HepG2 (cell line): ENCODE measurements at regions not wholly inside any gene's neighbourhood (a gene's known extent, or its start where the extent isn't known, plus 50 kb on each side); places are given as distances from the start of the nearest gene placed in this dataset.

Experiments
- CREM ChIP-seq, 2 experiments: sonication (generic) in 1 of 2; formaldehyde crosslinking in 1 of 2; IDR thresholded peaks; 2 replicates each; pipeline versions ENCODE4 v1.4.0 to v1.6.1; 2016 to 2020; ENCODE audit warnings: antibody characterized with exemption in 1 of 2, mild to moderate bottlenecking in 1 of 2, missing genetic modification reagents in 1 of 2
- FOXJ3 ChIP-seq: sonication (generic); formaldehyde crosslinking; IDR thresholded peaks from 2 replicates; pipeline ENCODE4 v1.4.0; 2020; ENCODE audit warnings: missing genetic modification reagents, mild to moderate bottlenecking, borderline replicate concordance
- JUNB ChIP-seq: sonication (generic); formaldehyde crosslinking; IDR thresholded peaks from 2 replicates; pipeline ENCODE4 v1.8.0; 2022; ENCODE audit warnings: missing genetic modification reagents, mild to moderate bottlenecking, borderline replicate concordance
- MTA1 ChIP-seq: sonication (generic); formaldehyde crosslinking; IDR thresholded peaks from 2 replicates; pipeline ENCODE4 v1.4.0; 2020; ENCODE audit warnings: missing genetic modification reagents, mild to moderate bottlenecking, borderline replicate concordance
- POLR2AphosphoS2 ChIP-seq: IDR thresholded peaks from 2 replicates; pipeline ENCODE4 v1.6.1; 2011; ENCODE audit warnings: low read depth, low read length, improper control_type of control experiment
- SP4 ChIP-seq: sonication (generic); formaldehyde crosslinking; IDR thresholded peaks from 2 replicates; pipeline ENCODE4 v1.8.1; 2023; ENCODE audit warnings: mild to moderate bottlenecking, missing genetic modification reagents
- ZNF260 ChIP-seq: sonication (generic); formaldehyde crosslinking; IDR thresholded peaks from 2 replicates; pipeline ENCODE4 v1.4.0; 2020; ENCODE audit warnings: missing genetic modification reagents, low read depth, mild to moderate bottlenecking, borderline replicate concordance
- ZNF274 ChIP-seq: sonication (generic); formaldehyde crosslinking; IDR thresholded peaks from 2 replicates; pipeline ENCODE4 v1.5.1; 2020; ENCODE audit warnings: mild to moderate bottlenecking, missing genetic modification reagents
- TF ChIP-seq, protein P1 (sequence below): sonication (generic); formaldehyde crosslinking; IDR thresholded peaks from 2 replicates; pipeline ENCODE4 v1.5.0; 2020; ENCODE audit warnings: missing genetic modification reagents
- TF ChIP-seq, protein P2 (sequence below): sonication (generic); formaldehyde crosslinking; IDR thresholded peaks from 2 replicates; pipeline ENCODE4 v1.5.0; 2020; ENCODE audit warnings: mild to moderate bottlenecking, missing genetic modification reagents, moderate library complexity

DNA sequence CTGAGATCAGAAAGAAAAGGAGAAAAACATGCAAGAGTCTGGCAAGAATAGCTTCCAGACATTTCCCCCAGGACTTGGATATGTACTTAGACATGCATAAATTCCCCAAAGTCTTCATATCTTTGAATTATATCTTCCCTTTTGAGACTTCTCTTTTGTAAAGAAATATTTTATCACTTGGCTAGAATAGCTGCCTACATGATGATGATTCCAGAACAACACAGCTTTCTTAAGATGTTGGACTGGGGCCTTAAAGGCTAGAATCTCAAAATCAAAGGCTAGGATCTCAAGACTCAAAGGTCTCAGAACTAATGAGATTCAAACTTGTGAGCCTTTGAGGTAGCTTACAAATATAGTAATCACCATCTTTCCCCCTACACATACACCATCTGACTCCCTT is 842.3 kb downstream of the BCL11A start:
- TF ChIP-seq, protein P1, sequence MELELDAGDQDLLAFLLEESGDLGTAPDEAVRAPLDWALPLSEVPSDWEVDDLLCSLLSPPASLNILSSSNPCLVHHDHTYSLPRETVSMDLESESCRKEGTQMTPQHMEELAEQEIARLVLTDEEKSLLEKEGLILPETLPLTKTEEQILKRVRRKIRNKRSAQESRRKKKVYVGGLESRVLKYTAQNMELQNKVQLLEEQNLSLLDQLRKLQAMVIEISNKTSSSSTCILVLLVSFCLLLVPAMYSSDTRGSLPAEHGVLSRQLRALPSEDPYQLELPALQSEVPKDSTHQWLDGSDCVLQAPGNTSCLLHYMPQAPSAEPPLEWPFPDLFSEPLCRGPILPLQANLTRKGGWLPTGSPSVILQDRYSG (CRISPR knock-in tag), result no peak
- TF ChIP-seq, protein P2, sequence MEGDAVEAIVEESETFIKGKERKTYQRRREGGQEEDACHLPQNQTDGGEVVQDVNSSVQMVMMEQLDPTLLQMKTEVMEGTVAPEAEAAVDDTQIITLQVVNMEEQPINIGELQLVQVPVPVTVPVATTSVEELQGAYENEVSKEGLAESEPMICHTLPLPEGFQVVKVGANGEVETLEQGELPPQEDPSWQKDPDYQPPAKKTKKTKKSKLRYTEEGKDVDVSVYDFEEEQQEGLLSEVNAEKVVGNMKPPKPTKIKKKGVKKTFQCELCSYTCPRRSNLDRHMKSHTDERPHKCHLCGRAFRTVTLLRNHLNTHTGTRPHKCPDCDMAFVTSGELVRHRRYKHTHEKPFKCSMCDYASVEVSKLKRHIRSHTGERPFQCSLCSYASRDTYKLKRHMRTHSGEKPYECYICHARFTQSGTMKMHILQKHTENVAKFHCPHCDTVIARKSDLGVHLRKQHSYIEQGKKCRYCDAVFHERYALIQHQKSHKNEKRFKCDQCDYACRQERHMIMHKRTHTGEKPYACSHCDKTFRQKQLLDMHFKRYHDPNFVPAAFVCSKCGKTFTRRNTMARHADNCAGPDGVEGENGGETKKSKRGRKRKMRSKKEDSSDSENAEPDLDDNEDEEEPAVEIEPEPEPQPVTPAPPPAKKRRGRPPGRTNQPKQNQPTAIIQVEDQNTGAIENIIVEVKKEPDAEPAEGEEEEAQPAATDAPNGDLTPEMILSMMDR (CRISPR knock-in tag), result no peak
- TF ChIP-seq SP4 (no peak), ZNF260 (no peak), POLR2AphosphoS2 (no peak), JUNB (CRISPR knock-in tag) (no peak), FOXJ3 (no peak), ZNF274 (CRISPR knock-in tag) (no peak), MTA1 (no peak), CREM (IDR thresholded peaks at IDR 0.05) (no peak), CREM (CRISPR knock-in tag; IDR thresholded peaks at IDR 0.05) (no peak)
